SK-N-SH treated with all-trans-retinoic acid at 6 μM for 48 hours (cell line): ENCODE measurements at regions not wholly inside any gene's neighbourhood (a gene's known extent, or its start where the extent isn't known, plus 50 kb on each side); places are given as distances from the start of the nearest gene placed in this dataset.

Source experiments
- ARNTL ChIP-seq: fragments of 450-650 bp; formaldehyde crosslinking; IDR thresholded peaks from 2 replicates; pipeline ENCODE4 v1.5.0; 2020; ENCODE audit warnings: low read depth, mild to moderate bottlenecking, moderate library complexity, borderline replicate concordance
- RARB ChIP-seq: fragments of 250-450 bp; sonication (Bioruptor Pico); IDR thresholded peaks from 2 replicates; pipeline ENCODE4 v1.8.0; 2021; ENCODE audit warnings: mild to moderate bottlenecking, moderate library complexity
- TF ChIP-seq, protein P1 (sequence below): fragments of 250-450 bp; sonication (Bioruptor Pico); IDR thresholded peaks from 2 replicates; pipeline ENCODE4 v1.8.0; 2021; ENCODE audit warnings: low read depth, mild to moderate bottlenecking, moderate library complexity, borderline replicate concordance
- TF ChIP-seq, protein P2 (sequence below): fragments of 250-450 bp; sonication (Bioruptor Pico); IDR thresholded peaks from 2 replicates; pipeline ENCODE4 v1.8.0; 2020; ENCODE audit warnings: mild to moderate bottlenecking, moderate library complexity, borderline replicate concordance

DNA sequence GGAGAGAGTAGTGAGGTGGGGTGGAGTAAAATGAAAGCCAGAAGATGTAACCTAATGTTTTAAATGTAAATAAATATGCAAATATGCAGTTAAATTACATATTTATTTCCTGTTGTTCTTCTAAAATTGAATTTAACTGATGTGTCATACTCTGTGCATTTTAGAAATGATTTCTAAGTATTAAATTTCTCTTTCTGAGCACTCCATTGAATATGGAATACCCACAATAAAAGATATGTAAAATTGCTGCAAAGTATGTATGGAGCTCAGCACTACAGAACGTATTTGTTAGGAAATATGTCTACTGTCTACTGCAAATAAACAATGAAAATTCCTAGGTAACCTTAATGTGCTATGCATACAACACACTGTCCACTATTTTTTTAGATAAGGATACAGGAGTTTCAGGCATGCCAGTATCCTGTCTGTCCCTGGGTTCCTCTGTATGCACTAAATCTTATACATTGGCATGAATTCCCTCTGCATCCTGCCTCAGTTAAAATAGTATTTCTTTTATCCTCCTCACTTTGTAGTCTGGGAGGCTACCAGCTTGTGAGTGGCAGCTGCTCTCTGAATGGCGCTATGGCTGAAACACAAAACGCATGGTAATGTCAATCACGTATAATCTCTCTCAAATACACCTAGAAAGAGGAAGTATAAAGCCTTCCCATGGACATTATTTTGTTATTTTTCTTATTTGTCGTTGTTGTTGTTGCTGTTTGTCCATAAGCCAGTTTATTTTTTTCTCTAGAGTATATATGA lies 579.5 kb downstream of the PYDC2 start:
- TF ChIP-seq, protein P1, sequence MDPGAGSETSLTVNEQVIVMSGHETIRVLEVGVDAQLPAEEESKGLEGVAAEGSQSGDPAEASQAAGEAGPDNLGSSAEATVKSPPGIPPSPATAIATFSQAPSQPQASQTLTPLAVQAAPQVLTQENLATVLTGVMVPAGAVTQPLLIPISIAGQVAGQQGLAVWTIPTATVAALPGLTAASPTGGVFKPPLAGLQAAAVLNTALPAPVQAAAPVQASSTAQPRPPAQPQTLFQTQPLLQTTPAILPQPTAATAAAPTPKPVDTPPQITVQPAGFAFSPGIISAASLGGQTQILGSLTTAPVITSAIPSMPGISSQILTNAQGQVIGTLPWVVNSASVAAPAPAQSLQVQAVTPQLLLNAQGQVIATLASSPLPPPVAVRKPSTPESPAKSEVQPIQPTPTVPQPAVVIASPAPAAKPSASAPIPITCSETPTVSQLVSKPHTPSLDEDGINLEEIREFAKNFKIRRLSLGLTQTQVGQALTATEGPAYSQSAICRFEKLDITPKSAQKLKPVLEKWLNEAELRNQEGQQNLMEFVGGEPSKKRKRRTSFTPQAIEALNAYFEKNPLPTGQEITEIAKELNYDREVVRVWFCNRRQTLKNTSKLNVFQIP (CRISPR knock-in tag), result no peak
- no peak for TF ChIP-seq RARB (CRISPR knock-in tag)
- TF ChIP-seq, protein P2, sequence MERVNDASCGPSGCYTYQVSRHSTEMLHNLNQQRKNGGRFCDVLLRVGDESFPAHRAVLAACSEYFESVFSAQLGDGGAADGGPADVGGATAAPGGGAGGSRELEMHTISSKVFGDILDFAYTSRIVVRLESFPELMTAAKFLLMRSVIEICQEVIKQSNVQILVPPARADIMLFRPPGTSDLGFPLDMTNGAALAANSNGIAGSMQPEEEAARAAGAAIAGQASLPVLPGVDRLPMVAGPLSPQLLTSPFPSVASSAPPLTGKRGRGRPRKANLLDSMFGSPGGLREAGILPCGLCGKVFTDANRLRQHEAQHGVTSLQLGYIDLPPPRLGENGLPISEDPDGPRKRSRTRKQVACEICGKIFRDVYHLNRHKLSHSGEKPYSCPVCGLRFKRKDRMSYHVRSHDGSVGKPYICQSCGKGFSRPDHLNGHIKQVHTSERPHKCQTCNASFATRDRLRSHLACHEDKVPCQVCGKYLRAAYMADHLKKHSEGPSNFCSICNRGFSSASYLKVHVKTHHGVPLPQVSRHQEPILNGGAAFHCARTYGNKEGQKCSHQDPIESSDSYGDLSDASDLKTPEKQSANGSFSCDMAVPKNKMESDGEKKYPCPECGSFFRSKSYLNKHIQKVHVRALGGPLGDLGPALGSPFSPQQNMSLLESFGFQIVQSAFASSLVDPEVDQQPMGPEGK (CRISPR knock-in tag), result no peak
- TF ChIP-seq ARNTL, result no peak
